Right atrium auricular region (tissue), 2 donors: ENCODE measurements at regions not wholly inside any gene's neighbourhood (a gene's known extent, or its start where the extent isn't known, plus 50 kb on each side); places are given as distances from the start of the nearest gene placed in this dataset.

ENCODE experiments used
- DNase-seq: peaks from one replicate; pipeline ENCODE4 v3.0.0-alpha.2; 2019; ENCODE audit warnings: low spot score
- H3K27ac ChIP-seq, 2 donors: fragments of 200-600 bp; sonication (generic); 1 replicate in 1 of 2; 2 replicates in 1 of 2; pipeline ENCODE4 v1.5.1; 2016 to 2019
- H3K27me3 ChIP-seq, 2 donors: fragments of 200-600 bp; sonication (generic); one replicate each; pipeline versions ENCODE4 v1.5.1 to v1.6.0; 2017 to 2019
- H3K36me3 ChIP-seq: fragments of 200-600 bp; sonication (generic); one replicate; pipeline ENCODE4 v1.5.1; 2016
- H3K4me1 ChIP-seq, 2 donors: fragments of 200-600 bp; sonication (generic); one replicate each; pipeline versions ENCODE4 v1.5.1 to v1.6.0; 2017 to 2019
- H3K4me3 ChIP-seq, 2 donors: fragments of 200-600 bp; sonication (generic); 1 replicate in 1 of 2; 2 replicates in 1 of 2; pipeline ENCODE4 v1.5.1; 2017 to 2019; ENCODE audit warnings: mild to moderate bottlenecking in 1 of 2, moderate library complexity in 1 of 2
- H3K9me3 ChIP-seq, 2 donors: fragments of 200-600 bp; sonication (generic); one replicate each; pipeline ENCODE4 v1.5.1; 2019
- TF ChIP-seq, protein P1 (sequence below), 2 donors: fragments of 200-600 bp; sonication (generic); IDR thresholded peaks; one replicate each; pipeline ENCODE4 v1.5.1; 2019; ENCODE audit warnings: antibody characterized with exemption in 2 of 2

DNA sequence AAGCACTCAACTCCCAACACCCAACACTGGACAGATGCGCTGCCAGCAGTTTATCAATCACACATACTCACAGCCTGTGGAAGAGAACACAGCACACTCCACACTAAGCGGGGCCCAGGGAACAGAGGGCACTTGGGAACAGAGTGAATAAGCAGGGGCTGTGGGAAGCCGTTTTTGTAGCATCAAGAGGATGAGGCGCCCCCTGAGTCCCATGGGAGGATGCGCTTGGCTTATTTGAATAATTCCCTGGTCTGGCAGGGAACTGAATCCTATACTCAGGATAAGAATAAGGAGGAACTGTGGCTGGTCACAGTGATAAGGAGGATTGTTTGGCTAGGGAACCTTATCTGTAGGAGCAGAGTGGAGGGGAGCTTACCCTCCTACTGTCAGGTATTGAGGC lies 96.1 kb upstream of the DNAH5 start:
- Histone ChIP-seq H3K36me3 (no peaks in the 10 kb centered on the region), H3K27me3 (no peaks in the 10 kb centered on the region), H3K9me3 (no peaks in the 10 kb centered on the region), H3K4me3 (no peak overlapping the region), H3K27ac (no peak overlapping the region), H3K4me1 (peaks cover 0 to 27% of the 10 kb centered on the region in 2 donors)
- TF ChIP-seq, protein P1, sequence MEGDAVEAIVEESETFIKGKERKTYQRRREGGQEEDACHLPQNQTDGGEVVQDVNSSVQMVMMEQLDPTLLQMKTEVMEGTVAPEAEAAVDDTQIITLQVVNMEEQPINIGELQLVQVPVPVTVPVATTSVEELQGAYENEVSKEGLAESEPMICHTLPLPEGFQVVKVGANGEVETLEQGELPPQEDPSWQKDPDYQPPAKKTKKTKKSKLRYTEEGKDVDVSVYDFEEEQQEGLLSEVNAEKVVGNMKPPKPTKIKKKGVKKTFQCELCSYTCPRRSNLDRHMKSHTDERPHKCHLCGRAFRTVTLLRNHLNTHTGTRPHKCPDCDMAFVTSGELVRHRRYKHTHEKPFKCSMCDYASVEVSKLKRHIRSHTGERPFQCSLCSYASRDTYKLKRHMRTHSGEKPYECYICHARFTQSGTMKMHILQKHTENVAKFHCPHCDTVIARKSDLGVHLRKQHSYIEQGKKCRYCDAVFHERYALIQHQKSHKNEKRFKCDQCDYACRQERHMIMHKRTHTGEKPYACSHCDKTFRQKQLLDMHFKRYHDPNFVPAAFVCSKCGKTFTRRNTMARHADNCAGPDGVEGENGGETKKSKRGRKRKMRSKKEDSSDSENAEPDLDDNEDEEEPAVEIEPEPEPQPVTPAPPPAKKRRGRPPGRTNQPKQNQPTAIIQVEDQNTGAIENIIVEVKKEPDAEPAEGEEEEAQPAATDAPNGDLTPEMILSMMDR (IDR thresholded peaks at IDR 0.05) = no peak
- DNase-seq = no peak

- no peak overlapping the region for H3K4me3 ChIP-seq
- H3K27ac ChIP-seq = no peak overlapping the region
- DNase-seq = no peak
- peaks cover 0 to 33% of the 10 kb centered on the region in 2 donors for H3K4me1 ChIP-seq
- no peaks in the 10 kb centered on the region for H3K9me3 ChIP-seq
- H3K36me3 ChIP-seq = no peaks in the 10 kb centered on the region
- TF ChIP-seq, protein P1 (IDR thresholded peaks at IDR 0.05) = no peak
- no peaks in the 10 kb centered on the region for H3K27me3 ChIP-seq
Measured at GRCh38 chr5:14039576-14039975, 95.1 kb upstream of the DNAH5 start.

GRCh38 chr5:14039063-14039462 lies 94.6 kb upstream of the DNAH5 start:
- no peaks in the 10 kb centered on the region for H3K27me3 ChIP-seq
- H3K36me3 ChIP-seq = no peaks in the 10 kb centered on the region
- H3K9me3 ChIP-seq = no peaks in the 10 kb centered on the region
- TF ChIP-seq, protein P1 (IDR thresholded peaks at IDR 0.05) = no peak
- DNase-seq = no peak
- H3K4me1 ChIP-seq = peaks cover 0 to 33% of the 10 kb centered on the region in 2 donors
- H3K4me3 ChIP-seq = no peak overlapping the region
- H3K27ac ChIP-seq = no peak overlapping the region

DNA sequence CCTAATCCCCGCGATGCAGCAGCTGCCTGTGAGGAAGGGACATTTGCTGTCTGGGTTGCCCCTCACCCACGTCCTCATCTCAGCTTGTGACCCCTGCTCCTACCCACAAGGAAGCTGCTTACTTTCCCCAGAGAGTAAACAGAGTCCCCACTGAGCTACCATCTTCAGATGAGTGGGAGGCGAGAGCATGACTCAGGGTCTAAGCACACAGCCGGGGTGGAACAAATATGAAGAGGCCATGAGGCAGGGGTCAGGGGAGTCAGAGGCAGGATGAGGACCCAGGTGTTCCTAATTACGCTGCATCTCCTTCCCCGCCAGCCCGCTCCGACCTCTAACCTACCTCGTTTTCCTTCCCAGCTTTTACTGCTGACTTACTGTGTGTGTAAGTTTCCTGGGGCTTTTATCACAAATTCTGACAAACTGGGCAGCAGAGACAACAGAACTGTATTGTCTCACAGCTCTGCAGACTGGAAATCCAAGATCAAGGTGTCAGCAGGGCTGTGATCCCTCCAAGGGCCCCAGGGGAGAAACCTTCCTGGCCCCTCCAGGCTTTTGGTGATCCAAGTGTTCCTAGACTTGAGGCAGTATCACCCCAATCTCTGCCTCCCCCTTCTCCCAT lies 94.0 kb upstream of the DNAH5 start:
- Histone ChIP-seq H3K36me3 (no peaks in the 10 kb centered on the region), H3K4me1 (peaks cover 0 to 33% of the 10 kb centered on the region in 2 donors), H3K27ac (no peak overlapping the region), H3K27me3 (no peaks in the 10 kb centered on the region), H3K9me3 (no peaks in the 10 kb centered on the region), H3K4me3 (no peak overlapping the region)
- TF ChIP-seq, protein P1 (IDR thresholded peaks at IDR 0.05) = no peak
- no peak for DNase-seq

- Histone ChIP-seq H3K27ac (peak overlapping the region in 1 of 2 donors; percentile 83), H3K27me3 (no peaks in the 10 kb centered on the region), H3K36me3 (no peaks in the 10 kb centered on the region), H3K9me3 (no peaks in the 10 kb centered on the region), H3K4me3 (no peak overlapping the region), H3K4me1 (peaks cover 0 to 33% of the 10 kb centered on the region in 2 donors)
- TF ChIP-seq, protein P1 (IDR thresholded peaks at IDR 0.05) = no peak
- DNase-seq = no peak
Measured at GRCh38 chr5:14036947-14037346, 92.5 kb upstream of the DNAH5 start.

- no peak for DNase-seq
- Histone ChIP-seq H3K36me3 (no peaks in the 10 kb centered on the region), H3K4me1 (peaks cover 0 to 33% of the 10 kb centered on the region in 2 donors), H3K4me3 (no peak overlapping the region), H3K27me3 (no peaks in the 10 kb centered on the region), H3K9me3 (no peaks in the 10 kb centered on the region), H3K27ac (peak overlapping the region; percentile 47 to 83)
- TF ChIP-seq, protein P1 (IDR thresholded peaks at IDR 0.05) = no peak
Measured at GRCh38 chr5:14036514-14036913, 92.0 kb upstream of the DNAH5 start.
